GM21528 (cell line): ENCODE measurements at regions not wholly inside any gene's neighbourhood (a gene's known extent, or its start where the extent isn't known, plus 50 kb on each side); places are given as distances from the start of the nearest gene placed in this dataset.
"Not testable (repeated sequence)": the region's sequence is repeated elsewhere in the genome, so short reads cannot be mapped to it uniquely, and the experiment has no call there.

Experiments
- ATAC-seq: cut with Tn5 transposase; IDR thresholded peaks from one replicate; pipeline ENCODE4 v1.9.1; 2021; ENCODE audit warnings: mild to moderate bottlenecking, moderate library complexity; ENCODE audit not compliant: unreplicated experiment, low FRiP score

GRCh38 chr4:123659730-123660129 lies 263.1 kb downstream of the SPRY1 start:
- ATAC-seq, result no peak

GRCh38 chr4:123661080-123661737 lies 264.6 kb downstream of the SPRY1 start:
- no peak for ATAC-seq

GRCh38 chr4:123662827-123663226 lies 266.2 kb downstream of the SPRY1 start:
- no peak for ATAC-seq

- ATAC-seq, result no peak
Observed at GRCh38 chr4:123666486-123666885, 269.9 kb downstream of the SPRY1 start.

- ATAC-seq, result no peak
Observed at GRCh38 chr4:123667496-123667895, 270.9 kb downstream of the SPRY1 start.

- no peak for ATAC-seq
Observed at GRCh38 chr4:123667991-123668390, 271.4 kb downstream of the SPRY1 start.

- ATAC-seq, result peak; percentile 95
Observed at GRCh38 chr4:123671636-123672404, 275.2 kb downstream of the SPRY1 start.

GRCh38 chr4:123672987-123673386 lies 276.4 kb downstream of the SPRY1 start:
- no peak for ATAC-seq

GRCh38 chr4:123673971-123674370 lies 277.4 kb downstream of the SPRY1 start:
- ATAC-seq, result no peak

- ATAC-seq, result no peak
Observed at GRCh38 chr4:123674762-123675465, 278.3 kb downstream of the SPRY1 start.

- ATAC-seq, result no peak
Observed at GRCh38 chr4:123675567-123675966, 279.0 kb downstream of the SPRY1 start.

- no peak for ATAC-seq
Observed at GRCh38 chr4:123676071-123676889, 279.7 kb downstream of the SPRY1 start.

- ATAC-seq, result no peak
Observed at GRCh38 chr4:123676890-123677229, 280.3 kb downstream of the SPRY1 start.

- ATAC-seq, result no peak
Observed at GRCh38 chr4:123682931-123683330, 286.3 kb downstream of the SPRY1 start.

- ATAC-seq, result not testable (repeated sequence)
Observed at GRCh38 chr4:123684937-123685336, 288.3 kb downstream of the SPRY1 start.

GRCh38 chr4:123695531-123695930 lies 298.9 kb downstream of the SPRY1 start:
- ATAC-seq, result not testable (repeated sequence)

- no peak for ATAC-seq
Observed at GRCh38 chr4:123696687-123697086, 300.1 kb downstream of the SPRY1 start.

GRCh38 chr4:123698556-123698955 lies 302.0 kb downstream of the SPRY1 start:
- ATAC-seq, result no peak

GRCh38 chr4:123699880-123700771 lies 303.5 kb downstream of the SPRY1 start:
- ATAC-seq, result no peak

GRCh38 chr4:123701131-123701575 lies 304.6 kb downstream of the SPRY1 start:
- no peak for ATAC-seq
